OCI-LY3 (cell line): ENCODE measurements at regions not wholly inside any gene's neighbourhood (a gene's known extent, or its start where the extent isn't known, plus 50 kb on each side); places are given as distances from the start of the nearest gene placed in this dataset.

Source experiments
- H2AFZ ChIP-seq: fragments of 200-600, 300-600 bp; shearing (Covaris generic); 2 replicates; pipeline ENCODE4 v1.6.0; 2014; ENCODE audit warnings: antibody characterized with exemption, low read depth, low read length
- H3K27ac ChIP-seq: fragments of 200-600, 300-600 bp; sonication (generic); 2 replicates; pipeline ENCODE4 v1.5.1; 2014; ENCODE audit warnings: mild to moderate bottlenecking, low read length, moderate library complexity, mixed read lengths
- H3K27me3 ChIP-seq: fragments of 200-600, 300-600 bp; sonication (generic); 2 replicates; pipeline ENCODE4 v1.6.1; 2014; ENCODE audit warnings: low read depth, low read length, mixed read lengths
- H3K36me3 ChIP-seq: fragments of 200-600, 300-600 bp; sonication (generic); replicated peaks from 2 replicates; pipeline ENCODE3; 2014; ENCODE audit warnings: low read depth, low read length, mixed read lengths
- H3K4me1 ChIP-seq: fragments of 300-600, 200-600 bp; sonication (generic); 2 replicates; pipeline ENCODE4 v1.6.1; 2014; ENCODE audit warnings: low read length, mixed read lengths
- H3K4me2 ChIP-seq: fragments of 200-600, 300-600 bp; sonication (generic); 2 replicates; pipeline ENCODE4 v1.6.1; 2014; ENCODE audit warnings: low read length, mixed read lengths
- H3K4me3 ChIP-seq: fragments of 300-600, 200-600 bp; sonication (generic); 2 replicates; pipeline ENCODE4 v1.5.1; 2014; ENCODE audit warnings: antibody characterized with exemption, mild to moderate bottlenecking, low read length, moderate library complexity
- H3K79me2 ChIP-seq: fragments of 300-600, 200-600 bp; shearing (Covaris generic); 2 replicates; pipeline ENCODE4 v1.6.1; 2014; ENCODE audit warnings: mild to moderate bottlenecking, low read length, mixed read lengths
- H3K9ac ChIP-seq: fragments of 300-600, 200-600 bp; shearing (Covaris generic); 2 replicates; pipeline ENCODE4 v1.6.0; 2014; ENCODE audit warnings: mild to moderate bottlenecking, low read length, moderate library complexity
- H3K9me3 ChIP-seq: fragments of 200-600, 300-600 bp; shearing (Covaris generic); 2 replicates; pipeline ENCODE4 v1.6.1; 2014; ENCODE audit warnings: low read length, mixed read lengths; ENCODE audit not compliant: insufficient read depth
- H4K20me1 ChIP-seq: fragments of 200-600, 300-600 bp; sonication (generic); 2 replicates; pipeline ENCODE4 v1.6.1; 2016; ENCODE audit warnings: low read length, mixed read lengths; ENCODE audit not compliant: insufficient read depth
- EZH2phosphoT487 ChIP-seq: fragments of 200-600 bp; shearing (Covaris generic); IDR thresholded peaks from 2 replicates; pipeline ENCODE4 v1.6.1; 2018; ENCODE audit warnings: antibody characterized with exemption, mixed run types, low read depth
- TF ChIP-seq, protein P1 (sequence below): fragments of 200-600, 300-600 bp; sonication (generic); IDR thresholded peaks from 2 replicates; pipeline ENCODE4 v1.5.1; 2014; ENCODE audit warnings: antibody characterized with exemption, low read length, low read depth

DNA sequence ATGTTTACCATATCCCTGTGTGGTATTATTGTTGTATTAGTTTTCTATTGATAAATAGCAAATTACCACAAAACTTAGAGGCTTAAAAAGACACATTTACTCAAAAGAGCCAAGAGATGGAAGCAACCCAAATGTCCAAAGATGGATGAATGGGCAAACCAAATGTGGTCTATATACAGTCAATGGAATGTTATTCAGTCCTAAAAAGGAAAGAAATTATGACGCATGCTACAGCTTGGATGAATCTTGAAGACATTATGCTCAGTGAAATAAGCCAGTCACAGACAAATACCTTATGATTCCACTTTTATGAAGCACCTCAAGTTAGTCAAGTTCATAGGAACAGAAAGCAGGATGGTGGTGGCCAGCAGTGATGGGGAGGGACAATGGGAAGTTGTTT, 144.7 kb downstream of the QDPR start:
- no peaks in the 10 kb centered on the region for H3K9me3 ChIP-seq
- TF ChIP-seq, protein P1, sequence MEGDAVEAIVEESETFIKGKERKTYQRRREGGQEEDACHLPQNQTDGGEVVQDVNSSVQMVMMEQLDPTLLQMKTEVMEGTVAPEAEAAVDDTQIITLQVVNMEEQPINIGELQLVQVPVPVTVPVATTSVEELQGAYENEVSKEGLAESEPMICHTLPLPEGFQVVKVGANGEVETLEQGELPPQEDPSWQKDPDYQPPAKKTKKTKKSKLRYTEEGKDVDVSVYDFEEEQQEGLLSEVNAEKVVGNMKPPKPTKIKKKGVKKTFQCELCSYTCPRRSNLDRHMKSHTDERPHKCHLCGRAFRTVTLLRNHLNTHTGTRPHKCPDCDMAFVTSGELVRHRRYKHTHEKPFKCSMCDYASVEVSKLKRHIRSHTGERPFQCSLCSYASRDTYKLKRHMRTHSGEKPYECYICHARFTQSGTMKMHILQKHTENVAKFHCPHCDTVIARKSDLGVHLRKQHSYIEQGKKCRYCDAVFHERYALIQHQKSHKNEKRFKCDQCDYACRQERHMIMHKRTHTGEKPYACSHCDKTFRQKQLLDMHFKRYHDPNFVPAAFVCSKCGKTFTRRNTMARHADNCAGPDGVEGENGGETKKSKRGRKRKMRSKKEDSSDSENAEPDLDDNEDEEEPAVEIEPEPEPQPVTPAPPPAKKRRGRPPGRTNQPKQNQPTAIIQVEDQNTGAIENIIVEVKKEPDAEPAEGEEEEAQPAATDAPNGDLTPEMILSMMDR, result no peak
- TF ChIP-seq EZH2phosphoT487, result no peak
- H3K4me3 ChIP-seq, result no peak overlapping the region

DNA sequence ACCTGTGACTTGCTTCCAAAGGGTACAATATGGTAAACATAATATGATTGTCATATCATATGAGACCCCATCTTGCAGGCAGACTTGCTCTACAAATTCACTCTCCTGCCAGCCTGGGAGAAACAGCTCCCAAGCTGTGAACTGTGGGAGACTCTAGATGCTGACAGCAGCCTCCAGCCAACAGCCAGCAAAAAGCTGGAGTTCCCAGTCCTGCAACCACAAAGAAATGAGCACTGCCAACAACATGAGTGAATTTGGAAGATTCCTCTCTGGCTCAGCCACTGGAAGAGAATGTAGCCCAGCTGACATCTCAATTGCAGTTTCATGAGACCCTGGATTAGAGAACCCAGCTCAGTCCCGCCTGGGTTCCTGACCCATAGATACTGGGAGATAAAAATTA, 145.4 kb downstream of the QDPR start:
- Histone ChIP-seq H4K20me1 (no peaks in the 10 kb centered on the region), H3K27ac (no peak overlapping the region), H3K9ac (no peak overlapping the region), H3K4me3 (no peak overlapping the region), H3K79me2 (no peaks in the 10 kb centered on the region), H3K27me3 (no peaks in the 10 kb centered on the region; the same call in 1 of the 2 replicates), H3K9me3 (no peaks in the 10 kb centered on the region), H3K4me1 (no peaks in the 10 kb centered on the region), H3K36me3 (no peaks in the 10 kb centered on the region), H3K4me2 (no peak overlapping the region), H2AFZ (no peak overlapping the region)
- TF ChIP-seq, protein P1, result no peak
- no peak for TF ChIP-seq EZH2phosphoT487

More for the DNA sequence above, 144.7 kb downstream of the QDPR start:
- H2AFZ ChIP-seq, result no peak overlapping the region
- no peaks in the 10 kb centered on the region for H4K20me1 ChIP-seq
- no peaks in the 10 kb centered on the region for H3K36me3 ChIP-seq
- no peaks in the 10 kb centered on the region for H3K79me2 ChIP-seq
- no peak overlapping the region for H3K9ac ChIP-seq
- H3K27me3 ChIP-seq, result no peaks in the 10 kb centered on the region; the same call in 1 of the 2 replicates
- no peaks in the 10 kb centered on the region for H3K4me1 ChIP-seq
- H3K4me2 ChIP-seq, result no peak overlapping the region
- no peak overlapping the region for H3K27ac ChIP-seq

GRCh38 chr4:17362430-17362829, 149.5 kb downstream of the QDPR start:
- H3K36me3 ChIP-seq, result no peaks in the 10 kb centered on the region
- no peak overlapping the region for H2AFZ ChIP-seq
- no peaks in the 10 kb centered on the region for H3K9me3 ChIP-seq
- TF ChIP-seq EZH2phosphoT487, result no peak
- TF ChIP-seq, protein P1, result no peak
- no peaks in the 10 kb centered on the region for H3K4me1 ChIP-seq
- no peak overlapping the region for H3K9ac ChIP-seq
- no peak overlapping the region for H3K4me3 ChIP-seq
- H3K79me2 ChIP-seq, result no peaks in the 10 kb centered on the region
- no peaks in the 10 kb centered on the region for H4K20me1 ChIP-seq
- no peaks in the 10 kb centered on the region; the same call in 1 of the 2 replicates for H3K27me3 ChIP-seq
- H3K27ac ChIP-seq, result no peak overlapping the region
- no peak overlapping the region for H3K4me2 ChIP-seq

DNA sequence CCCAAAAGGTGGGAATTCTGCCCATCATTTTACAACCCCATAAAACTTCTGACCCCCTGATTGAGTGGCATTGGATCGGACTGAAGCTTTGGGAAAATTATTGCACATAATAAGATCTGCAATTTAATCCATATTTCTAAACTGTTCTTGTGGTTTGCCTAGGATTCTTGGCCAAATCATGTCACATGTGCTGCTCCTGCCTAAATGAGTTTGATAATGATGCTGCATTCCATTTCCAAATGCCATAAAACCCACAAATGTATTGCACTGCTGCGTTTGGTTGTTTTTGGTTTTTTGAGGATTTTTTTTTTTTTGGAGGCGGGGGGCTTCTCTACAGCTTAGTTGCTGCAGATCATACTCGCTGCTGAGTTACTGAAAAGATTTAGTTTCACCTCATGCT, 153.6 kb downstream of the QDPR start:
- H3K27ac ChIP-seq, result no peak overlapping the region

More for the DNA sequence above, 153.6 kb downstream of the QDPR start:
- Histone ChIP-seq H3K4me1 (no peaks in the 10 kb centered on the region), H3K36me3 (no peaks in the 10 kb centered on the region), H3K27me3 (0 out of 2 replicates have a peak, but pooled peaks cover 6% of the 10 kb centered on the region), H2AFZ (no peak overlapping the region), H3K9me3 (no peaks in the 10 kb centered on the region), H3K79me2 (no peaks in the 10 kb centered on the region), H3K9ac (no peak overlapping the region), H3K4me3 (no peak overlapping the region), H3K4me2 (no peak overlapping the region), H4K20me1 (no peaks in the 10 kb centered on the region)
- TF ChIP-seq EZH2phosphoT487, result no peak
- TF ChIP-seq, protein P1, result no peak
